BLaER1 (cell line): ENCODE measurements at regions not wholly inside any gene's neighbourhood (a gene's known extent, or its start where the extent isn't known, plus 50 kb on each side); places are given as distances from the start of the nearest gene placed in this dataset.

Experiments used
- H3K27ac ChIP-seq: shearing (Covaris generic); formaldehyde crosslinking; 2 replicates; pipeline ENCODE4 v1.8.1; 2022
- H3K27me3 ChIP-seq: shearing (Covaris generic); formaldehyde crosslinking; 2 replicates; pipeline ENCODE4 v1.8.1; 2022
- H3K36me3 ChIP-seq: shearing (Covaris generic); formaldehyde crosslinking; 2 replicates; pipeline ENCODE4 v1.8.1; 2022
- H3K4me1 ChIP-seq: shearing (Covaris generic); formaldehyde crosslinking; 2 replicates; pipeline ENCODE4 v1.8.1; 2022
- H3K4me2 ChIP-seq: shearing (Covaris generic); formaldehyde crosslinking; 2 replicates; pipeline ENCODE4 v1.8.1; 2022
- H3K4me3 ChIP-seq: shearing (Covaris generic); formaldehyde crosslinking; 2 replicates; pipeline ENCODE4 v1.8.1; 2022
- H3K9ac ChIP-seq: shearing (Covaris generic); formaldehyde crosslinking; 2 replicates; pipeline ENCODE4 v1.8.1; 2022
- H3K9me3 ChIP-seq: shearing (Covaris generic); formaldehyde crosslinking; 2 replicates; pipeline ENCODE4 v1.8.1; 2022
- H4K20me1 ChIP-seq: shearing (Covaris generic); formaldehyde crosslinking; 2 replicates; pipeline ENCODE4 v1.8.1; 2022
- Cebpa-rat ChIP-seq: shearing (Covaris generic); IDR thresholded peaks from 2 replicates; pipeline ENCODE4 v1.8.1; 2022

DNA sequence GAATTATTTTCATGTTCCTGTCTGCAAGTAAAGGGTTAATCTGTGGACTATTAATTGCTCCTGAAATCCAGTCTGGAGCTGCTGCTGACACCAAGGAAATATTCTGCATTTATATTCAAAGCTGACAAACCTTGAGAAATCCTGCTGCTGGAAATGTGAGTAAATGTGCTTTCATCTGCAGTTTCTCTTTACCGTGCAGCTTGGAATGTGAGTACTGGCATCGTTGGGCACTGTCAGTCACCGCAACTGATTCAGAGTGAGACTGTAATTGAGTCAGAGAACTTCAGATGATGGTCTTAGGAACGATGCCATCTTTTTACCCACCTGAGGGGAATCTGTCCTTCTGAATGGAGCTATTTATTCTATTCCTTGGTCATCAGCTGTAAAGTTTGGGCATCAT lies 420.6 kb downstream of the SIPA1L2 start:
- Histone ChIP-seq H3K9ac (no peak overlapping the region), H3K9me3 (no peaks in the 10 kb centered on the region), H3K36me3 (no peaks in the 10 kb centered on the region), H3K27me3 (no peaks in the 10 kb centered on the region), H3K4me3 (no peak overlapping the region), H3K4me1 (no peaks in the 10 kb centered on the region), H3K27ac (no peak overlapping the region), H3K4me2 (no peak overlapping the region), H4K20me1 (no peaks in the 10 kb centered on the region)
- TF ChIP-seq Cebpa-rat, result no peak

DNA sequence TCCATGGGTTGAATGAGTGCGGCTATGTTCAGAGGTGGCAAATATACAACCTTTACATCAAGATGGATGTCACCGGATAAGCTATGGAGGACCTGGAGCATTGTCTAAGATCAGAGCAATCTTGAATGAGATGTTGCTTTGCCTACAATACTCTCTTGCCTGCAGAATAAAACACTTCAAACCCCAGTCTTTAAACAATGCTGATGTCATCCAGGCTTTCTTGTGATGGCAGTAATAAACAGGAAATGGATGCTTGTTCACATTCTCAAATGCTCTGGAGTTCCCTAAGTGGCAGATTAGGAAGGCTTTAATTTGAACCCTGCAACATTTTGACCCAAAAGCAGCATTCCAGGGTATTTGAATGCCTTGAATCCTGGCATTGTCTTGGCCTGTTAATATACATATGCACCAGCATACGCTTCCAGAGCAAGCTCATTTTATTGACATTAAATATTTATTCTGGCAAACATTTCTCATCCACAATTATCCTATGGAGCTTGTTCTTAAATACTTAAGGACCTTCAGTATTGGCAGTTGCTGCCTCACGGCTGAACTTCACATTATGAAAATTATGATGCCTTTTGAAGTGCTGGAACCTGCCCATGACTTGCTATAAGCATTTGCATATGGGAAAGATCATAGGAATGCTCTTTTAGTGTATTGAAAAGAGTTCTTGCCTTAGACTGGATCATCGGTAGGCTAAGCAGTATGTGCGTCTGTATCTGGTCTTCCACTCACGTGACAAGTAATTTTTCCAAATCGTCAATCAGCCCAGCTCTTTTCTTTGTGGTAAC lies 422.7 kb downstream of the SIPA1L2 start:
- Histone ChIP-seq H3K27me3 (no peaks in the 10 kb centered on the region), H3K27ac (no peak overlapping the region), H4K20me1 (no peaks in the 10 kb centered on the region), H3K4me1 (no peaks in the 10 kb centered on the region), H3K4me3 (no peak overlapping the region), H3K4me2 (no peak overlapping the region), H3K9me3 (peaks cover 10% of the 10 kb centered on the region), H3K36me3 (no peaks in the 10 kb centered on the region), H3K9ac (no peak overlapping the region)
- TF ChIP-seq Cebpa-rat, result no peak

DNA sequence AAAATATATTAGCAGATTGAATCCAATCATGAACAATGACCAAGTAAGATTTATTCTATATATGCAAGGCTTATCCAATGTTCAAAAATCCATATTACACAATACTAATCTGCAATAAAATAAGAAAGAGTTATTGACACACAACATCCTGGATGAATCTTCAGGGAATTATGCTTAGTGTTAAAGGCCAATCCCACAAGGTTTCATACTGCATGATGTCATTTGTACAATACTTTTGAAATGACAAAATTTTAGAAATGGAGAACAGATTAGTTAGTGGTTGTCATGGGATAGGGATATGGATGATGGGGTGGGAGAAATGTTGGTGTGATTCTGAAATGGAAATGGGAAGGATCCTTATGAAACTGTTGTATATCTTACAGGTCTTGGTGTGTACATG lies 425.7 kb downstream of the SIPA1L2 start:
- no peaks in the 10 kb centered on the region for H3K36me3 ChIP-seq
- H3K4me3 ChIP-seq, result no peak overlapping the region
- TF ChIP-seq Cebpa-rat, result no peak
- no peak overlapping the region for H3K9ac ChIP-seq
- H3K4me1 ChIP-seq, result no peaks in the 10 kb centered on the region
- H3K9me3 ChIP-seq, result peaks cover 30% of the 10 kb centered on the region
- H4K20me1 ChIP-seq, result no peaks in the 10 kb centered on the region
- H3K4me2 ChIP-seq, result no peak overlapping the region
- H3K27ac ChIP-seq, result no peak overlapping the region
- no peaks in the 10 kb centered on the region for H3K27me3 ChIP-seq

DNA sequence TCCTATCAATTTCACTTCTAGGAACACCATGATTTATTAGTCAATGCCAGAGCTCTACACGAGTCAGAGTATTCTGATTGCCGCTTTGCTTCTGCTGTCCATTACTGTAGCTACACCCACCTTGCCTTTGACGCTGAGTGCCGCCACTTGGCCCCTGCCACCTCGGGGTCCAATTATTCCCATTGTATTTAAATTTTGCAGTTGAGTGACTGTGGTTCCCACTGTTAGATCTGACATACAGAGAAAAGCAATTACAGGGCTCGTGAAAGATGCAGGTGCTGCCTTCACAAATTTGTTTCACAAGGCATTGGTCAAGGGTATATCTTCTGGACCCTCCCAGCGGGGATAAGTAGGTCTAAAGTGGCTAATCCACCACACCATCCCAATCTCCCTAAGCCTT lies 428.9 kb downstream of the SIPA1L2 start:
- Histone ChIP-seq H3K9me3 (peaks cover 30% of the 10 kb centered on the region), H3K27me3 (no peaks in the 10 kb centered on the region), H3K4me3 (no peak overlapping the region), H3K4me1 (no peaks in the 10 kb centered on the region), H3K27ac (no peak overlapping the region), H3K9ac (no peak overlapping the region), H3K36me3 (no peaks in the 10 kb centered on the region), H3K4me2 (no peak overlapping the region), H4K20me1 (no peaks in the 10 kb centered on the region)
- TF ChIP-seq Cebpa-rat, result no peak

DNA sequence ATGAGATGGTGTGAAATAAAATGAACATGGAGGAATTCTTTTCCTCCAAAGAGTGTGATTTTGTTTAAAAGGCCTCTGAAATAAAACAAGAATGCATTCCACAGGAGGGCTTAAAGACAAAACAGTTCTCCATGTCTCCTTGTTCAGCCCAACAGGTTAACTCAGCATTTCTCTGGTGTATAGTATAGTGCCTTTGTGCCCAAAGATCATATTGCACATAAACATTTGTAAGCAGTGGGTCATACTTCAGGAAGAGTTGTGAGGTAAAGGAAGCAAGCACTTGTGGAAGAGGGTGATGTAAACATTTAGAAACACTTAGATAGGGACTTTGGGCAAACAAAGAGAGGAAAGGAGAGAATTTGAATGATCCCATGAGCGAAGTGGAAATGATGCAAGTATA lies 433.9 kb downstream of the SIPA1L2 start:
- no peaks in the 10 kb centered on the region for H3K4me1 ChIP-seq
- no peak overlapping the region for H3K4me3 ChIP-seq
- no peak overlapping the region for H3K4me2 ChIP-seq
- H3K27ac ChIP-seq, result no peak overlapping the region
- H3K9me3 ChIP-seq, result peaks cover 12% of the 10 kb centered on the region
- H3K27me3 ChIP-seq, result no peaks in the 10 kb centered on the region
- TF ChIP-seq Cebpa-rat, result no peak
- no peaks in the 10 kb centered on the region for H3K36me3 ChIP-seq
- no peak overlapping the region for H3K9ac ChIP-seq
- no peaks in the 10 kb centered on the region for H4K20me1 ChIP-seq

DNA sequence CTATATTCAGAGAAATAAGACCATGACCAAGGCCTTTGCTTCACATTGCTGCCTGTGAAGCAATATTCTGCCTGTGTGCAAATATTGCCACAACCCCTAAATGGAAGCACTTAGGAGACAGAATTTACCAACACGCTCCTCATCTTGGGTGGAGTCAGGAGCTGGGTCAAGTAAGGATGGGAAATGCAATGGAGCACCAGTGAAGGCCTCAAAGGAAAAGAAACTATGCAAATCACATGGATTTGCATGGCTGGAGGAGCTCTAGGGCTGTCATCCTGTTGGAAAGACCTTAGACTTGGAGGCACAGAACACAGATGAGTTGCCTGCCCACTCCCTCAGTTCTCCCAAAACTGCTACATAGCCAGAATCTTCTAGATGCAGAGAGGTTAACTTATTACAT lies 435.5 kb downstream of the SIPA1L2 start:
- Histone ChIP-seq H3K9me3 (no peaks in the 10 kb centered on the region), H3K4me3 (no peak overlapping the region), H4K20me1 (no peaks in the 10 kb centered on the region), H3K4me1 (no peaks in the 10 kb centered on the region), H3K4me2 (no peak overlapping the region), H3K27me3 (no peaks in the 10 kb centered on the region), H3K9ac (no peak overlapping the region), H3K36me3 (no peaks in the 10 kb centered on the region), H3K27ac (no peak overlapping the region)
- no peak for TF ChIP-seq Cebpa-rat

DNA sequence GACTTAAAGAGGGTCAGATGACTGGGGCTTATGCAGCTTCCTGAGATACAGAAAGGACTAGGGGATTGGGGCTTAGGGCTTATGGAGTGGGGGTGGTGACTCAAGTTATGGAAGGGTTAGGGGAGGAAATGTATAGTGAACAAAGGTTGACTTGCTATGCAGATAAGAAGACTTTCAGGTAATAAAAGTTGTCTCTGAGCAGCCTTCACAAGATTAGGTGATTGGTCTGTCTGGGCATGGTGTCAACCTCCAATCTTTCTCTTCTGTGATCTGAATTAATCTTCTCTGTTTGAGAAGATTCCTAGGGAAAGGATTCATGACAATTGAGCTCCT lies 436.5 kb downstream of the SIPA1L2 start:
- H3K4me2 ChIP-seq, result no peak overlapping the region
- no peaks in the 10 kb centered on the region for H3K9me3 ChIP-seq
- H3K27ac ChIP-seq, result no peak overlapping the region
- H3K4me1 ChIP-seq, result no peaks in the 10 kb centered on the region
- TF ChIP-seq Cebpa-rat, result no peak
- H3K4me3 ChIP-seq, result no peak overlapping the region
- no peaks in the 10 kb centered on the region for H3K27me3 ChIP-seq
- H3K9ac ChIP-seq, result no peak overlapping the region
- H4K20me1 ChIP-seq, result no peaks in the 10 kb centered on the region
- H3K36me3 ChIP-seq, result no peaks in the 10 kb centered on the region

DNA sequence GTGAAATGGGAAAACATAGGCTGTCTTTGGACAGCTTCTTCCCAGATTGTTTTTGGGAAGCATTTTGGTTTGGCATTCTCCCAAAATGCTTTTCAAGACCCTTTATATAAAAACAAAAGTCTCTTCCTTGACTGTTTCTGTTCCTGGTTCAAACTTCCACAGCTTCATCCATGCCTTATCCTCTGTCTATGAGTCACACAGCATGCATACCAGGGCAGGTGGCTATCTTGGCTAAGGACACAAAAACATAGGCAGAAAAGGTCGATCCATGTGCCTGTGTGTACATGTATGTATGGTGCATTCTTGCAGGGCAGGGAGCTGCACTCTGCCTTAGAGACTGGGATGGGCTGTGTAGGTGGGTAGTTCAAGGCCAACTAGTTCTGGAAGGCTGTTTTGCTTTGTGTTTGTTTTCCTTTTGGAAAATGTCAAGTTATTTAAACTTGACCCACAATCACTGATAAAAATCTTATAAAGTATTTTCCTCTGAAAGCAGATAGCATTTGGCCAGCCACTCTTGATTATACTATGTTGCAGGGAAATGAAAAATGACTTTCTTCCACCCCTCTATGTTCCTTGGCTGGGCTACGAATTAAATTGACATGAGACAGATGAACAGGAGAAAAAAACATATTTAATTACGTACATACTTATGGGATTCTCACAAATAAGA lies 437.0 kb downstream of the SIPA1L2 start:
- no peaks in the 10 kb centered on the region for H3K27me3 ChIP-seq
- no peaks in the 10 kb centered on the region for H3K9me3 ChIP-seq
- TF ChIP-seq Cebpa-rat, result no peak
- no peak overlapping the region for H3K4me2 ChIP-seq
- no peak overlapping the region for H3K4me3 ChIP-seq
- no peak overlapping the region for H3K27ac ChIP-seq
- H3K36me3 ChIP-seq, result no peaks in the 10 kb centered on the region
- no peaks in the 10 kb centered on the region for H3K4me1 ChIP-seq
- no peak overlapping the region for H3K9ac ChIP-seq
- no peaks in the 10 kb centered on the region for H4K20me1 ChIP-seq

DNA sequence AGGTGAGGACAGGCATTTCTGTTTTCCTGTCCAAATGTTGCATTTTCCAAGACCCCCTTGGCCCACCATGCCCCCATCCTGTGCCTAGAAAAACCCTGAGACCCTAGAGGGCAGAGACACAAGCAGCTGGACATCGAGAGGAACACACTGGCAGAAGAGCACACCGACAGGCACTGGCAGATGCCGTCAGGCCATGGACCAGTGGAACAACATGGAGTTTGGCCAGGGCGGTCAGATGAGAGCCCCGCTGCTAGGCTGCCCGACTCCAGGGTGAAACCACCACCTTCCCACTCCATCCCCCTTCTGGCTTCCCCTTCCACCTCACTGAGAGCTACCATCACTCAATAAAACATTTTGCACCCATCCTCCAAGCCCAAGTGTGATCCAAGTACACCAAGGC lies 438.4 kb downstream of the SIPA1L2 start:
- Histone ChIP-seq H3K9me3 (no peaks in the 10 kb centered on the region), H3K9ac (no peak overlapping the region), H3K27ac (no peak overlapping the region), H3K4me3 (no peak overlapping the region), H4K20me1 (no peaks in the 10 kb centered on the region), H3K4me1 (no peaks in the 10 kb centered on the region), H3K4me2 (no peak overlapping the region), H3K27me3 (no peaks in the 10 kb centered on the region), H3K36me3 (no peaks in the 10 kb centered on the region)
- TF ChIP-seq Cebpa-rat, result no peak

DNA sequence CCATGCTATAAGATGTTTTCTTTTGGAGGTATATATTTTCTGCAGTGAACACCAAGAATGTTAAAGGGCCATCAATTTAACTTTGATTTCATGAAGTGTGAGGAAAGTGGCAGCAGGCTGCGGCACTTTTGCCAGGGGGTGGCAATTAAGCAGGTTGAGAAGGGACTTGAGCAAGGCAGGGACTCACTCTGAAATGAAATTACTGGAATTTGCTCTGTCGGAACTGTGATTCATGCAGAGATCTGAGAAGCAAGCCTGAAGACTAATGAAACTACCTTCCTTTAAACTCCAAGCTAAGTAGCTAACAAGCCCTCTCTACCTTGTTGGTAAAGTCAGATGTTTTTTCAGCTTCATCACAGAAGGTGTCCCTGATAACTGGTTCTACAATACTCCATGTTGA lies 441.6 kb downstream of the SIPA1L2 start:
- no peaks in the 10 kb centered on the region for H3K9me3 ChIP-seq
- no peak overlapping the region for H3K27ac ChIP-seq
- H3K4me1 ChIP-seq, result no peaks in the 10 kb centered on the region
- H3K27me3 ChIP-seq, result no peaks in the 10 kb centered on the region
- H3K4me2 ChIP-seq, result no peak overlapping the region
- H4K20me1 ChIP-seq, result no peaks in the 10 kb centered on the region
- no peak overlapping the region for H3K4me3 ChIP-seq
- TF ChIP-seq Cebpa-rat, result no peak
- H3K9ac ChIP-seq, result no peak overlapping the region
- H3K36me3 ChIP-seq, result no peaks in the 10 kb centered on the region
